GM18867 (cell line): ENCODE measurements at regions not wholly inside any gene's neighbourhood (a gene's known extent, or its start where the extent isn't known, plus 50 kb on each side); places are given as distances from the start of the nearest gene placed in this dataset.

Experiments used
- ATAC-seq: cut with Tn5 transposase; IDR thresholded peaks from one replicate; pipeline ENCODE4 v1.9.1; 2021; ENCODE audit warnings: mild to moderate bottlenecking, moderate library complexity; ENCODE audit not compliant: unreplicated experiment

GRCh38 chr4:124904723-124905388 is 192.3 kb upstream of the ANKRD50 start:
- no peak for ATAC-seq

- no peak for ATAC-seq
These were observed 191.6 kb upstream of the ANKRD50 start for GRCh38 chr4:124903995-124904722.

- ATAC-seq, result no peak
These were observed 189.5 kb upstream of the ANKRD50 start for GRCh38 chr4:124902001-124902515.

- ATAC-seq, result no peak
These were observed 187.5 kb upstream of the ANKRD50 start for GRCh38 chr4:124899997-124900396.

GRCh38 chr4:124890522-124890921 is 178.0 kb upstream of the ANKRD50 start:
- no peak for ATAC-seq

GRCh38 chr4:124887739-124888138 is 175.2 kb upstream of the ANKRD50 start:
- no peak for ATAC-seq

GRCh38 chr4:124884316-124884715 is 171.8 kb upstream of the ANKRD50 start:
- no peak for ATAC-seq

- no peak for ATAC-seq
These were observed 171.1 kb upstream of the ANKRD50 start for GRCh38 chr4:124883632-124884031.

- no peak for ATAC-seq
These were observed 166.7 kb upstream of the ANKRD50 start for GRCh38 chr4:124879195-124879594.

- ATAC-seq, result no peak
These were observed 161.6 kb upstream of the ANKRD50 start for GRCh38 chr4:124874172-124874450.

GRCh38 chr4:124873361-124874171 is 161.0 kb upstream of the ANKRD50 start:
- ATAC-seq, result no peak

GRCh38 chr4:124872659-124873058 is 160.1 kb upstream of the ANKRD50 start:
- ATAC-seq, result no peak

- ATAC-seq, result no peak
These were observed 157.5 kb upstream of the ANKRD50 start for GRCh38 chr4:124869961-124870495.

GRCh38 chr4:124868495-124868894 is 156.0 kb upstream of the ANKRD50 start:
- no peak for ATAC-seq

GRCh38 chr4:124867536-124867935 is 155.0 kb upstream of the ANKRD50 start:
- no peak for ATAC-seq

- no peak for ATAC-seq
These were observed 153.8 kb upstream of the ANKRD50 start for GRCh38 chr4:124866301-124866700.

GRCh38 chr4:124863040-124863545 is 150.6 kb upstream of the ANKRD50 start:
- no peak for ATAC-seq

- no peak for ATAC-seq
These were observed 149.7 kb upstream of the ANKRD50 start for GRCh38 chr4:124862261-124862660.

GRCh38 chr4:124861761-124862160 is 149.2 kb upstream of the ANKRD50 start:
- no peak for ATAC-seq

GRCh38 chr4:124854968-124855367 is 142.4 kb upstream of the ANKRD50 start:
- peak; percentile 83 for ATAC-seq

- ATAC-seq, result no peak
These were observed 139.2 kb upstream of the ANKRD50 start for GRCh38 chr4:124851741-124852140.
